ENCODE measurements at regions not wholly inside any gene's neighbourhood (a gene's known extent, or its start where the extent isn't known, plus 50 kb on each side); places are given as distances from the start of the nearest gene placed in this dataset.

GRCh38 chr5:61981886-61982285 is 324.1 kb upstream of the KIF2A start:
- no peak for DNase-seq

GRCh38 chr5:61991430-61991829 is 314.6 kb upstream of the KIF2A start:
- DNase-seq, result no peak

GRCh38 chr5:61991866-61992265 is 314.1 kb upstream of the KIF2A start:
- no peak for DNase-seq

GRCh38 chr5:61993295-61993927 is 312.6 kb upstream of the KIF2A start:
- no peak for DNase-seq

GRCh38 chr5:61994171-61994570 is 311.8 kb upstream of the KIF2A start:
- no peak for DNase-seq

- no peak for DNase-seq
Observed at GRCh38 chr5:61995486-61995885, 310.5 kb upstream of the KIF2A start.

GRCh38 chr5:61999371-61999770 is 306.6 kb upstream of the KIF2A start:
- no peak for DNase-seq

GRCh38 chr5:62000646-62001045 is 305.4 kb upstream of the KIF2A start:
- DNase-seq, result no peak

- DNase-seq, result no peak
Observed at GRCh38 chr5:62001640-62002039, 304.4 kb upstream of the KIF2A start.

- DNase-seq, result no peak
Observed at GRCh38 chr5:62002436-62002835, 303.6 kb upstream of the KIF2A start.

- no peak for DNase-seq
Observed at GRCh38 chr5:62005551-62005950, 300.5 kb upstream of the KIF2A start.

GRCh38 chr5:62007457-62007856 is 298.5 kb upstream of the KIF2A start:
- no peak for DNase-seq

GRCh38 chr5:62011089-62011664 is 294.8 kb upstream of the KIF2A start:
- DNase-seq, result no peak

GRCh38 chr5:62017092-62017491 is 288.9 kb upstream of the KIF2A start:
- no peak for DNase-seq

- no peak for DNase-seq
Observed at GRCh38 chr5:62029303-62029702, 276.7 kb upstream of the KIF2A start.

GRCh38 chr5:62030326-62030725 is 275.7 kb upstream of the KIF2A start:
- DNase-seq, result no peak

- DNase-seq, result no peak
Observed at GRCh38 chr5:62038024-62038423, 268.0 kb upstream of the KIF2A start.

GRCh38 chr5:62041156-62041756 is 264.8 kb upstream of the KIF2A start:
- DNase-seq, result no peak

GRCh38 chr5:62042007-62042406 is 264.0 kb upstream of the KIF2A start:
- DNase-seq, result no peak

- DNase-seq, result no peak
Observed at GRCh38 chr5:62043289-62044280, 262.4 kb upstream of the KIF2A start.

GRCh38 chr5:62044989-62045388 is 261.0 kb upstream of the KIF2A start:
- DNase-seq, result no peak

GRCh38 chr5:62046191-62046590 is 259.8 kb upstream of the KIF2A start:
- DNase-seq, result no peak

- no peak for DNase-seq
Observed at GRCh38 chr5:62051747-62052146, 254.3 kb upstream of the KIF2A start.

Measured in CD4-positive, alpha-beta T cell treated with Interleukin-15 for 1 hour (primary cell).